H4 (cell line): ENCODE measurements at regions not wholly inside any gene's neighbourhood (a gene's known extent, or its start where the extent isn't known, plus 50 kb on each side); places are given as distances from the start of the nearest gene placed in this dataset.

Experiments used
- DNase-seq: peaks from one replicate; pipeline ENCODE4 v3.0.0-alpha.2; 2015; ENCODE audit warnings: low spot score

GRCh38 chr15:87239582-87240230 lies 1016.8 kb downstream of the NTRK3 start:
- DNase-seq: no peak

GRCh38 chr15:87238451-87239068 lies 1018.0 kb downstream of the NTRK3 start:
- DNase-seq: no peak

- no peak for DNase-seq
Observed at GRCh38 chr15:87228460-87228859, 1028.1 kb downstream of the NTRK3 start.

- no peak for DNase-seq
Observed at GRCh38 chr15:87227846-87228245, 1028.7 kb downstream of the NTRK3 start.

GRCh38 chr15:87225436-87225835 lies 1031.1 kb downstream of the NTRK3 start:
- no peak for DNase-seq

GRCh38 chr15:87224404-87224803 lies 1032.1 kb downstream of the NTRK3 start:
- no peak for DNase-seq

GRCh38 chr15:87219650-87220615 lies 1036.6 kb downstream of the NTRK3 start:
- no peak for DNase-seq

- no peak for DNase-seq
Observed at GRCh38 chr15:87215100-87215499, 1041.4 kb downstream of the NTRK3 start.

- no peak for DNase-seq
Observed at GRCh38 chr15:87213626-87214025, 1042.9 kb downstream of the NTRK3 start.

- no peak for DNase-seq
Observed at GRCh38 chr15:87212041-87212440, 1044.5 kb downstream of the NTRK3 start.

GRCh38 chr15:87211547-87211946 lies 1045.0 kb downstream of the NTRK3 start:
- no peak for DNase-seq

GRCh38 chr15:87209891-87210689 lies 1046.4 kb downstream of the NTRK3 start:
- no peak for DNase-seq

GRCh38 chr15:87207990-87208580 lies 1048.5 kb downstream of the NTRK3 start:
- no peak for DNase-seq

GRCh38 chr15:87207251-87207650 lies 1049.3 kb downstream of the NTRK3 start:
- no peak for DNase-seq

- no peak for DNase-seq
Observed at GRCh38 chr15:87201986-87202385, 1054.6 kb downstream of the NTRK3 start.

- no peak for DNase-seq
Observed at GRCh38 chr15:87200149-87200548, 1056.4 kb downstream of the NTRK3 start.

- DNase-seq: no peak
Observed at GRCh38 chr15:87197981-87198380, 1058.6 kb downstream of the NTRK3 start.

- DNase-seq: no peak
Observed at GRCh38 chr15:87196498-87196897, 1060.0 kb downstream of the NTRK3 start.

- DNase-seq: no peak
Observed at GRCh38 chr15:87193481-87193880, 1063.1 kb downstream of the NTRK3 start.

- no peak for DNase-seq
Observed at GRCh38 chr15:87167706-87168105, 1088.0 kb downstream of the AGBL1 start.

- DNase-seq: no peak
Observed at GRCh38 chr15:87167055-87167454, 1087.4 kb downstream of the AGBL1 start.
